Trophoblast cell (in vitro differentiated cells and primary cell): ENCODE measurements at regions not wholly inside any gene's neighbourhood (a gene's known extent, or its start where the extent isn't known, plus 50 kb on each side); places are given as distances from the start of the nearest gene placed in this dataset.

Source experiments
- DNase-seq, 2 donors: peaks; one replicate each; pipeline ENCODE4 v3.0.0-alpha.2; 2016
- H2AFZ ChIP-seq: 2 replicates; pipeline ENCODE4 v1.6.1; 2013; ENCODE audit warnings: low read length, moderate library complexity, mild to moderate bottlenecking; ENCODE audit not compliant: insufficient read depth, poor library complexity
- H2AK5ac ChIP-seq: 2 replicates; pipeline ENCODE4 v1.6.1; 2013; ENCODE audit warnings: mild to moderate bottlenecking, low read length
- H2BK120ac ChIP-seq: 2 replicates; pipeline ENCODE4 v1.6.1; 2013; ENCODE audit warnings: low read length, mild to moderate bottlenecking, moderate library complexity; ENCODE audit not compliant: insufficient read depth, poor library complexity
- H2BK12ac ChIP-seq: 2 replicates; pipeline ENCODE4 v1.6.1; 2013; ENCODE audit warnings: mild to moderate bottlenecking, low read length, moderate library complexity
- H2BK5ac ChIP-seq: 2 replicates; pipeline ENCODE4 v1.6.1; 2013; ENCODE audit warnings: low read length, low read depth, moderate library complexity, mild to moderate bottlenecking; ENCODE audit not compliant: poor library complexity
- H3K14ac ChIP-seq: 2 replicates; pipeline ENCODE4 v1.6.1; 2013; ENCODE audit warnings: mild to moderate bottlenecking, low read length
- H3K18ac ChIP-seq: 2 replicates; pipeline ENCODE4 v1.6.1; 2013; ENCODE audit warnings: mild to moderate bottlenecking, low read length
- H3K23ac ChIP-seq: 2 replicates; pipeline ENCODE4 v1.6.1; 2013; ENCODE audit warnings: low read length
- H3K27ac ChIP-seq: 2 replicates; pipeline ENCODE4 v1.5.1; 2013; ENCODE audit warnings: low read depth, mild to moderate bottlenecking, inconsistent platforms, low read length, moderate library complexity
- H3K27me3 ChIP-seq: 2 replicates; pipeline ENCODE4 v1.6.1; 2013; ENCODE audit warnings: inconsistent platforms, mild to moderate bottlenecking, low read length, moderate library complexity; ENCODE audit not compliant: insufficient read depth
- H3K36me3 ChIP-seq, 2 experiments: 1 replicate in 1 of 2; 2 replicates in 1 of 2; pipeline ENCODE4 v1.6.1; 2013; ENCODE audit warnings: low read length in 2 of 2, mild to moderate bottlenecking in 2 of 2, moderate library complexity in 1 of 2; ENCODE audit not compliant: insufficient read depth in 2 of 2, control insufficient read depth in 1 of 2
- H3K4ac ChIP-seq: 2 replicates; pipeline ENCODE4 v1.6.1; 2013; ENCODE audit warnings: low read depth, mild to moderate bottlenecking, low read length, moderate library complexity
- H3K4me1 ChIP-seq, 2 experiments: 1 replicate in 1 of 2; 2 replicates in 1 of 2; pipeline ENCODE4 v1.6.1; 2013; ENCODE audit warnings: low read length in 2 of 2, mild to moderate bottlenecking in 2 of 2, moderate library complexity in 1 of 2; ENCODE audit not compliant: insufficient read depth in 2 of 2, control insufficient read depth in 1 of 2
- H3K4me2 ChIP-seq: 2 replicates; pipeline ENCODE4 v1.6.1; 2013; ENCODE audit warnings: inconsistent platforms, mild to moderate bottlenecking, low read length, moderate library complexity
- H3K4me3 ChIP-seq: 2 replicates; pipeline ENCODE4 v1.5.1; 2013; ENCODE audit warnings: mild to moderate bottlenecking, low read depth, low read length, inconsistent platforms
- H3K79me1 ChIP-seq: one replicate; pipeline ENCODE4 v1.6.1; 2013; ENCODE audit warnings: low read length
- H3K79me2 ChIP-seq: 2 replicates; pipeline ENCODE4 v1.6.1; 2013; ENCODE audit warnings: low read length, mild to moderate bottlenecking; ENCODE audit not compliant: control insufficient read depth, insufficient read depth, poor library complexity
- H3K9ac ChIP-seq: 2 replicates; pipeline ENCODE4 v1.6.1; 2013; ENCODE audit warnings: mild to moderate bottlenecking, low read length
- H3K9me3 ChIP-seq: 2 replicates; pipeline ENCODE4 v1.6.1; 2013; ENCODE audit warnings: low read depth, mild to moderate bottlenecking, control low read depth, inconsistent platforms, low read length; ENCODE audit not compliant: insufficient read depth
- H4K12ac ChIP-seq: 2 replicates; pipeline ENCODE4 v1.6.1; 2013; ENCODE audit warnings: low read depth, mild to moderate bottlenecking, low read length, moderate library complexity
- H4K8ac ChIP-seq: 2 replicates; pipeline ENCODE4 v1.6.1; 2013; ENCODE audit warnings: low read depth, mild to moderate bottlenecking, low read length, moderate library complexity
- H4K91ac ChIP-seq: one replicate; pipeline ENCODE4 v1.6.1; 2013; ENCODE audit warnings: low read depth, mild to moderate bottlenecking, low read length, moderate library complexity
- WGBS: extraction: QIAGEN DNeasy Blood & Tissue Kit; methylation state at CpG from one replicate; pipeline ENCODE4 v1.1.7; 2013; ENCODE audit warnings: missing lambda C conversion rate; ENCODE audit not compliant: insufficient read length, insufficient coverage; ENCODE audit errors: extremely low coverage; 5-methylcytosine and 5-hydroxymethylcytosine counted together

DNA sequence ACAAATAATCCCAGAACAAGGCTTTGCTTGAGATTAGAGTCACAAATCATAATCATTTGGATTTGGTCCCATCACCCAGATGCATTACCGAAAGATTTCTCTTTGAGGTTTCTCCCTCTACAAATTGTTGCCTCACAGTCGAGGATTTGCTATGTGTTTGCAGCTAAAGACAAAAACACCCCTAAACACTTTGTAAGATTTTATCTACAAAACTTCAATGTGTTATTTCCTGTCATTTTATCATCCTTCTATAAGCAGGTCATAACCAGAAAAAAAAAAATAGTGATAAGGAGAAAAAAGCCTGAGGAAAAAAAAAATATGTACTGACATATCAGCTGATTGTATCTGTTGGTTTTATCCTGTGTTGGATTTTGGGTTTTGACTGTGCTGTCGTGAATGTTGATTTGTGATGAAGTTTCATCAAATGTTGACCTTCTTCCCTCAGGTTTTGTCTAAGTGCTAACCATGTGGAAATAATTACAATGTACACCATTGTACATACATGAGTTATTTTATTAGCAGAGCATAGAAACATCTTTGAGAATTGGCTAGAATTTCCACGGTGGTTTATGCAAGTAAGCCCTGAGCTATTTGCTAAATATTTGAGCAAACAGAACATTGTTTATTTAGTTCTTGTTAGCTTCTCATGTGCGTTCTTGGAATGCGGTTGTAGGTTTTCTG lies 274.4 kb downstream of the NEBL start:
- no peak overlapping the region for H3K18ac ChIP-seq
- H4K12ac ChIP-seq: no peak overlapping the region
- H3K9ac ChIP-seq: no peak overlapping the region
- no peaks in the 10 kb centered on the region for H3K9me3 ChIP-seq
- H3K23ac ChIP-seq: no peak overlapping the region
- no peak overlapping the region for H2AFZ ChIP-seq
- H4K8ac ChIP-seq: no peak overlapping the region
- H4K91ac ChIP-seq: no peak overlapping the region
- no peaks in the 10 kb centered on the region for H3K4me1 ChIP-seq
- H3K79me1 ChIP-seq: no peaks in the 10 kb centered on the region
- H2BK120ac ChIP-seq: no peak overlapping the region
- H3K79me2 ChIP-seq: no peaks in the 10 kb centered on the region
- no peaks in the 10 kb centered on the region for H3K36me3 ChIP-seq
- WGBS: no CpG with 5 or more reads among the region's 6 CpGs
- no peak for DNase-seq
- H3K4ac ChIP-seq: no peak overlapping the region
- no peaks in the 10 kb centered on the region for H3K27me3 ChIP-seq
- no peak overlapping the region for H3K4me3 ChIP-seq
- no peak overlapping the region for H3K27ac ChIP-seq
- H2BK5ac ChIP-seq: no peak overlapping the region
- H2AK5ac ChIP-seq: no peak overlapping the region
- no peak overlapping the region for H2BK12ac ChIP-seq
- H3K14ac ChIP-seq: no peak overlapping the region
- no peak overlapping the region for H3K4me2 ChIP-seq

- Histone ChIP-seq H4K8ac (no peak overlapping the region), H3K27ac (no peak overlapping the region), H3K18ac (no peak overlapping the region), H2BK5ac (no peak overlapping the region), H3K4me3 (no peak overlapping the region), H3K36me3 (no peaks in the 10 kb centered on the region), H3K79me2 (no peaks in the 10 kb centered on the region), H2AFZ (no peak overlapping the region), H3K4me1 (no peaks in the 10 kb centered on the region), H3K14ac (no peak overlapping the region), H3K4me2 (no peak overlapping the region), H4K91ac (no peak overlapping the region), H3K27me3 (no peaks in the 10 kb centered on the region), H2AK5ac (no peak overlapping the region), H3K79me1 (no peaks in the 10 kb centered on the region), H3K4ac (no peak overlapping the region), H3K9me3 (no peaks in the 10 kb centered on the region), H3K9ac (no peak overlapping the region), H4K12ac (no peak overlapping the region), H2BK120ac (no peak overlapping the region), H2BK12ac (no peak overlapping the region), H3K23ac (no peak overlapping the region)
- WGBS: no CpG with 5 or more reads among the region's 2 CpGs
- DNase-seq: no peak
Observed at GRCh38 chr10:20620981-20621380, 276.1 kb downstream of the NEBL start.

- Histone ChIP-seq H3K9me3 (no peaks in the 10 kb centered on the region), H3K79me2 (no peaks in the 10 kb centered on the region), H2AFZ (no peak overlapping the region), H4K12ac (no peak overlapping the region), H2AK5ac (no peak overlapping the region), H3K9ac (no peak overlapping the region), H2BK120ac (no peak overlapping the region), H3K14ac (no peak overlapping the region), H2BK5ac (no peak overlapping the region), H4K8ac (no peak overlapping the region), H3K36me3 (no peaks in the 10 kb centered on the region), H3K79me1 (no peaks in the 10 kb centered on the region), H4K91ac (no peak overlapping the region), H3K27ac (no peak overlapping the region), H3K4me3 (no peak overlapping the region), H3K4me1 (no peaks in the 10 kb centered on the region), H3K27me3 (no peaks in the 10 kb centered on the region), H2BK12ac (no peak overlapping the region), H3K23ac (no peak overlapping the region), H3K18ac (no peak overlapping the region), H3K4ac (no peak overlapping the region), H3K4me2 (no peak overlapping the region)
- DNase-seq: no peak
- no CpG with 5 or more reads among the region's 3 CpGs for WGBS
Observed at GRCh38 chr10:20618011-20618547, 279.0 kb downstream of the NEBL start.

- no peak overlapping the region for H3K4ac ChIP-seq
- no peak overlapping the region for H3K23ac ChIP-seq
- no peak overlapping the region for H4K8ac ChIP-seq
- H3K4me3 ChIP-seq: no peak overlapping the region
- no peaks in the 10 kb centered on the region for H3K79me1 ChIP-seq
- no CpG with 5 or more reads among the region's 12 CpGs for WGBS
- no peaks in the 10 kb centered on the region for H3K36me3 ChIP-seq
- no peaks in the 10 kb centered on the region for H3K27me3 ChIP-seq
- no peak overlapping the region for H2BK12ac ChIP-seq
- H4K91ac ChIP-seq: no peak overlapping the region
- no peaks in the 10 kb centered on the region for H3K9me3 ChIP-seq
- no peak for DNase-seq
- no peak overlapping the region for H3K18ac ChIP-seq
- H2BK5ac ChIP-seq: no peak overlapping the region
- H3K9ac ChIP-seq: no peak overlapping the region
- H2AK5ac ChIP-seq: no peak overlapping the region
- H3K4me1 ChIP-seq: no peaks in the 10 kb centered on the region
- H3K27ac ChIP-seq: no peak overlapping the region
- no peaks in the 10 kb centered on the region for H3K79me2 ChIP-seq
- H3K14ac ChIP-seq: no peak overlapping the region
- H2BK120ac ChIP-seq: no peak overlapping the region
- H2AFZ ChIP-seq: no peak overlapping the region
- no peak overlapping the region for H3K4me2 ChIP-seq
- no peak overlapping the region for H4K12ac ChIP-seq
Observed at GRCh38 chr10:20616918-20617810, 279.9 kb downstream of the NEBL start.
